ENCODE measurements at regions not wholly inside any gene's neighbourhood (a gene's known extent, or its start where the extent isn't known, plus 50 kb on each side); places are given as distances from the start of the nearest gene placed in this dataset.

- Histone ChIP-seq H3K4me1 (no peaks in the 10 kb centered on the region), H3K4me3 (no peak overlapping the region), H3K27ac (no peak overlapping the region), H3K9me3 (no peaks in the 10 kb centered on the region), H3K36me3 (no peaks in the 10 kb centered on the region), H3K27me3 (no peaks in the 10 kb centered on the region)
- peak; percentile 31 to 43 for TF ChIP-seq CTCF (IDR thresholded peaks at IDR 0.05)
- DNase-seq (peak in 2 of 4 donors; percentile 1 to 6), ATAC-seq (no peak)
- intact Hi-C loops (cut with DNase I), result no loop called here
Measured at GRCh38 chr2:163182764-163183354, 344.3 kb upstream of the KCNH7 start.

- no peak overlapping the region for H3K4me3 ChIP-seq
- no peaks in the 10 kb centered on the region for H3K9me3 ChIP-seq
- TF ChIP-seq CTCF (IDR thresholded peaks at IDR 0.05), result no peak
- H3K27me3 ChIP-seq, result no peaks in the 10 kb centered on the region
- intact Hi-C loops (cut with DNase I), result no loop called here
- no peaks in the 10 kb centered on the region for H3K36me3 ChIP-seq
- no peaks in the 10 kb centered on the region for H3K4me1 ChIP-seq
- H3K27ac ChIP-seq, result no peak overlapping the region
- no peak for DNase-seq
- no peak for ATAC-seq
Measured at GRCh38 chr2:163177592-163177991, 339.0 kb upstream of the KCNH7 start.

- no peak for ATAC-seq
- H3K27ac ChIP-seq, result no peak overlapping the region
- H3K9me3 ChIP-seq, result no peaks in the 10 kb centered on the region
- DNase-seq, result no peak
- H3K4me3 ChIP-seq, result no peak overlapping the region
- H3K27me3 ChIP-seq, result no peaks in the 10 kb centered on the region
- no peaks in the 10 kb centered on the region for H3K4me1 ChIP-seq
- intact Hi-C loops (cut with DNase I), result no loop called here
- no peaks in the 10 kb centered on the region for H3K36me3 ChIP-seq
- TF ChIP-seq CTCF (IDR thresholded peaks at IDR 0.05), result no peak
Measured at GRCh38 chr2:163175294-163175693, 336.7 kb upstream of the KCNH7 start.

DNA sequence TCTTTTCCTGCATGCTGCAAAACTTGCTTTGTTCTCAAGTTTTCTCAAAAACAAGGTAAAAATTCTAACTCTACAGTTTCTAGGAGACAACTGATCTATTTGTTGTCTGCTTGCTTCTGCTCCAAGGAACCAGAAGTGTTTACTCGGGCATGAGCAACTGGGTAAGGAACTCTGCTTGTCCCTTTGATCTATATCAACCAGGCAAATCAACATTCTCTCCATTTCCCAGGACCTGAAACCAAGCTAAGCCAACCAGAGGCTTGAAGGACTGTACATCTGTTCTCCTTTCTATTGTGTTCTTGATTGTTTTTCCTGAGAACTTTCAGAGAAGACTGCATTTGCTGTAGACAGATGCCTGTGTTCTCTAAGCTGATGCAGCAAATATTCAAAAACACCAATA lies 335.0 kb upstream of the KCNH7 start:
- no peak for DNase-seq

More for the DNA sequence above, 335.0 kb upstream of the KCNH7 start:
- H3K4me3 ChIP-seq, result no peak overlapping the region
- H3K27me3 ChIP-seq, result no peaks in the 10 kb centered on the region
- no peaks in the 10 kb centered on the region for H3K4me1 ChIP-seq
- no peak for TF ChIP-seq CTCF (IDR thresholded peaks at IDR 0.05)
- no peak overlapping the region for H3K27ac ChIP-seq
- H3K9me3 ChIP-seq, result no peaks in the 10 kb centered on the region
- H3K36me3 ChIP-seq, result no peaks in the 10 kb centered on the region
- intact Hi-C loops (cut with DNase I), result no loop called here
- ATAC-seq, result no peak
